ENCODE measurements at regions not wholly inside any gene's neighbourhood (a gene's known extent, or its start where the extent isn't known, plus 50 kb on each side); places are given as distances from the start of the nearest gene placed in this dataset.
"Not testable (repeated sequence)": the region's sequence is repeated elsewhere in the genome, so short reads cannot be mapped to it uniquely, and the experiment has no call there.

GRCh38 chr13:107803822-107804495 lies 411.4 kb downstream of the LIG4 start:
- DNase-seq (ENCODE audit: low read depth, low spot score), result no peak
- Mint-ChIP-seq H3K27ac (ENCODE audit: unreplicated experiment) (no peak overlapping the region), H3K9me3 (no peaks in the 10 kb centered on the region), H3K4me3 (no peak overlapping the region), H3K4me1 (no peaks in the 10 kb centered on the region), H3K36me3 (ENCODE audit: low read depth) (no peaks in the 10 kb centered on the region), H3K27me3 (ENCODE audit: low read depth) (no peaks in the 10 kb centered on the region)
- no peak for TF ChIP-seq CTCF (conservative IDR thresholded peaks at IDR 0.05)

GRCh38 chr13:107801621-107802020 lies 413.7 kb downstream of the LIG4 start:
- DNase-seq (ENCODE audit: low read depth, low spot score), result no peak
- Mint-ChIP-seq H3K27me3 (ENCODE audit: low read depth) (no peaks in the 10 kb centered on the region), H3K36me3 (ENCODE audit: low read depth) (no peaks in the 10 kb centered on the region), H3K4me1 (no peaks in the 10 kb centered on the region), H3K9me3 (no peaks in the 10 kb centered on the region), H3K4me3 (no peak overlapping the region), H3K27ac (ENCODE audit: unreplicated experiment) (no peak overlapping the region)
- TF ChIP-seq CTCF (conservative IDR thresholded peaks at IDR 0.05), result no peak

- TF ChIP-seq CTCF (conservative IDR thresholded peaks at IDR 0.05), result no peak
- Mint-ChIP-seq H3K27ac (ENCODE audit: unreplicated experiment) (no peak overlapping the region), H3K9me3 (no peaks in the 10 kb centered on the region), H3K27me3 (ENCODE audit: low read depth) (no peaks in the 10 kb centered on the region), H3K4me1 (no peaks in the 10 kb centered on the region), H3K36me3 (ENCODE audit: low read depth) (no peaks in the 10 kb centered on the region), H3K4me3 (no peak overlapping the region)
- no peak for DNase-seq (ENCODE audit: low read depth, low spot score)
Observed at GRCh38 chr13:107799001-107799400, 416.3 kb downstream of the LIG4 start.

- Mint-ChIP-seq H3K4me1 (no peaks in the 10 kb centered on the region), H3K27ac (ENCODE audit: unreplicated experiment) (no peak overlapping the region), H3K9me3 (peaks cover 3% of the 10 kb centered on the region), H3K27me3 (ENCODE audit: low read depth) (no peaks in the 10 kb centered on the region), H3K4me3 (no peak overlapping the region), H3K36me3 (ENCODE audit: low read depth) (no peaks in the 10 kb centered on the region)
- no peak for TF ChIP-seq CTCF (conservative IDR thresholded peaks at IDR 0.05)
- no peak for DNase-seq (ENCODE audit: low read depth, low spot score)
Observed at GRCh38 chr13:107790397-107790796, 424.9 kb downstream of the LIG4 start.

- DNase-seq (ENCODE audit: low read depth, low spot score), result no peak
- no peak overlapping the region for H3K27ac Mint-ChIP-seq (ENCODE audit: unreplicated experiment)
- no peak for TF ChIP-seq CTCF (conservative IDR thresholded peaks at IDR 0.05)
- no peaks in the 10 kb centered on the region for H3K4me1 Mint-ChIP-seq
- no peaks in the 10 kb centered on the region for H3K36me3 Mint-ChIP-seq (ENCODE audit: low read depth)
- peaks cover 14% of the 10 kb centered on the region for H3K9me3 Mint-ChIP-seq
- H3K27me3 Mint-ChIP-seq (ENCODE audit: low read depth), result no peaks in the 10 kb centered on the region
- no peak overlapping the region for H3K4me3 Mint-ChIP-seq
Observed at GRCh38 chr13:107788464-107789165, 426.7 kb downstream of the LIG4 start.

- H3K27ac Mint-ChIP-seq (ENCODE audit: unreplicated experiment); H3K36me3 Mint-ChIP-seq (ENCODE audit: low read depth); H3K27me3 Mint-ChIP-seq (ENCODE audit: low read depth); DNase-seq (ENCODE audit: low read depth, low spot score); H3K4me1 Mint-ChIP-seq; H3K4me3 Mint-ChIP-seq: not testable (repeated sequence)
- H3K9me3 Mint-ChIP-seq, result peaks cover 14% of the 10 kb centered on the region
Observed at GRCh38 chr13:107782646-107783045, 432.7 kb downstream of the LIG4 start.

All from neural crest cell (in vitro differentiated cells).